D721Med (cell line): ENCODE measurements at regions not wholly inside any gene's neighbourhood (a gene's known extent, or its start where the extent isn't known, plus 50 kb on each side); places are given as distances from the start of the nearest gene placed in this dataset.

Experiments used
- DNase-seq: peaks from one replicate; pipeline ENCODE4 v3.0.0; 2011; ENCODE audit warnings: low spot score; ENCODE audit not compliant: insufficient read length
- FAIRE-seq: peaks from 2 replicates; lab custom pipeline; 2011; peaks lifted over from hg19 to GRCh38; lab: Jason Lieb, UNC
- CTCF ChIP-seq: IDR thresholded peaks from 2 replicates; pipeline ENCODE4 v1.5.1; 2012; ENCODE audit warnings: mild to moderate bottlenecking, control low read depth; ENCODE audit not compliant: insufficient read depth; ENCODE audit errors: missing control alignments

DNA sequence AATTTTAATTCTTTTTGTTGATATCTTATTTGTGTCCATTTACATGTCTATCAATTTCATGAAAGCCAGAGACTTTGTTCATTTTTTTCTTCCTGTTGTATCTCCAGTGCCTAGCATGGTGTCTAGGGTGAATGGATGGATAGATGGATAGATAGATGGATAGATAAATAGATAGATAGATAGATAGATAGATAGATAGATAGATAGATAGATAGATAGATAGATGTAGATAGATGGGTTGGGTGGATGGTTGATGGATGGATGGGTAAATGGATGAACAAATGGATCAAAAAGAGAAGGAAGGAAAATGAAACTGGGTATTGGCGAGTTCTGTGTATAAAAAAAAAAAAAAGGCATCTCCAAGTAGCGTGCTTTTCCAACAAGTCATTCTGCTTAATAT, 120.5 kb downstream of the FAM124B start:
- no peak for FAIRE-seq
- TF ChIP-seq CTCF = no peak

GRCh38 chr2:224278531-224278930, 123.4 kb downstream of the FAM124B start:
- no peak for FAIRE-seq
- no peak for DNase-seq
- TF ChIP-seq CTCF = no peak

More for the DNA sequence above, 120.5 kb downstream of the FAM124B start:
- no peak for DNase-seq

DNA sequence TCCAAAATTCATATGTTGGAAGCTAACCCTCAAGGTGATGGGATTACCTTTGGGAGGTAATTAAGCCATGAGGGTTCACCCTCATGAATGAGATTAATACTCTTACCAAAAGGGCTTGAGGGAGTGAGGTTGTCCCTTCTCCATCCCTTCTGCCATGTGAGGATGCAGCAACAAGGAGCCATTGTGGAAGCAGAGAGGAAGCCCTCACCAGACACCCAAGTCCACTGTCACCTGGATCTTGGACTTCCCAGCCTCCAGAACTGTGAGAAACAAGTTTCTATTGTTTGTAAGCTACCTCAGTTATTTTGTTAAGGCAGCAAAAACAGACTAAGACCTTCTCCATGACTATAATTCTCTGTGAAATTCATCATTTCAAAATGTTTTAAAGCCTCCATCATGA, 125.7 kb downstream of the FAM124B start:
- no peak for FAIRE-seq
- no peak for DNase-seq
- TF ChIP-seq CTCF = no peak

- FAIRE-seq (no peak), DNase-seq (no peak)
- no peak for TF ChIP-seq CTCF
Measured at GRCh38 chr2:224272237-224272910, 129.5 kb downstream of the FAM124B start.

- no peak for DNase-seq
- FAIRE-seq = no peak
- TF ChIP-seq CTCF = no peak
Measured at GRCh38 chr2:224271617-224272236, 130.2 kb downstream of the FAM124B start.

- TF ChIP-seq CTCF = no peak
- DNase-seq (no peak), FAIRE-seq (no peak)
Measured at GRCh38 chr2:224268441-224268840, 133.5 kb downstream of the FAM124B start.

- FAIRE-seq (no peak), DNase-seq (no peak)
- no peak for TF ChIP-seq CTCF
Measured at GRCh38 chr2:224264259-224264658, 137.6 kb downstream of the FAM124B start.
